ENCODE measurements at regions not wholly inside any gene's neighbourhood (a gene's known extent, or its start where the extent isn't known, plus 50 kb on each side); places are given as distances from the start of the nearest gene placed in this dataset.
"Not testable (repeated sequence)": the region's sequence is repeated elsewhere in the genome, so short reads cannot be mapped to it uniquely, and the experiment has no call there.

- DNase-seq (ENCODE audit: extremely low read depth in 1 of 2, low read depth in 1 of 2) = no peak
Measured at GRCh38 chrX:46178763-46179162, 366.5 kb downstream of the ZNF674 start.

GRCh38 chrX:46173159-46173558, 372.1 kb downstream of the ZNF674 start:
- no peak for DNase-seq (ENCODE audit: extremely low read depth in 1 of 2, low read depth in 1 of 2)

GRCh38 chrX:46171457-46171856, 373.8 kb downstream of the ZNF674 start:
- not testable (repeated sequence) for DNase-seq (ENCODE audit: extremely low read depth in 1 of 2, low read depth in 1 of 2)

GRCh38 chrX:46169808-46170207, 375.4 kb downstream of the ZNF674 start:
- DNase-seq (ENCODE audit: extremely low read depth in 1 of 2, low read depth in 1 of 2) = no peak

- no peak for DNase-seq (ENCODE audit: extremely low read depth in 1 of 2, low read depth in 1 of 2)
Measured at GRCh38 chrX:46168254-46168653, 377.0 kb downstream of the ZNF674 start.

GRCh38 chrX:46165866-46166265, 379.4 kb downstream of the ZNF674 start:
- no peak for DNase-seq (ENCODE audit: extremely low read depth in 1 of 2, low read depth in 1 of 2)

GRCh38 chrX:46165411-46165810, 379.8 kb downstream of the ZNF674 start:
- DNase-seq (ENCODE audit: extremely low read depth in 1 of 2, low read depth in 1 of 2) = no peak

GRCh38 chrX:46152756-46153155, 392.5 kb downstream of the ZNF674 start:
- no peak for DNase-seq (ENCODE audit: extremely low read depth in 1 of 2, low read depth in 1 of 2)

- DNase-seq (ENCODE audit: extremely low read depth in 1 of 2, low read depth in 1 of 2) = not testable (repeated sequence)
Measured at GRCh38 chrX:46151332-46151731, 393.9 kb downstream of the ZNF674 start.

GRCh38 chrX:46144566-46144965, 400.7 kb downstream of the ZNF674 start:
- DNase-seq (ENCODE audit: extremely low read depth in 1 of 2, low read depth in 1 of 2) = no peak

- DNase-seq (ENCODE audit: extremely low read depth in 1 of 2, low read depth in 1 of 2) = no peak
Measured at GRCh38 chrX:46140272-46140671, 404.9 kb downstream of the ZNF674 start.

GRCh38 chrX:46130247-46130646, 415.0 kb downstream of the ZNF674 start:
- no peak for DNase-seq (ENCODE audit: extremely low read depth in 1 of 2, low read depth in 1 of 2)

- no peak for DNase-seq (ENCODE audit: extremely low read depth in 1 of 2, low read depth in 1 of 2)
Measured at GRCh38 chrX:46125111-46125510, 420.1 kb downstream of the ZNF674 start.

GRCh38 chrX:46117234-46117633, 428.0 kb downstream of the ZNF674 start:
- no peak for DNase-seq (ENCODE audit: extremely low read depth in 1 of 2, low read depth in 1 of 2)

GRCh38 chrX:46087310-46087709, 457.9 kb downstream of the ZNF674 start:
- not testable (repeated sequence) for DNase-seq (ENCODE audit: extremely low read depth in 1 of 2, low read depth in 1 of 2)

- not testable (repeated sequence) for DNase-seq (ENCODE audit: extremely low read depth in 1 of 2, low read depth in 1 of 2)
Measured at GRCh38 chrX:46080121-46080520, 465.1 kb downstream of the ZNF674 start.

GRCh38 chrX:46072791-46073190, 472.4 kb downstream of the ZNF674 start:
- no peak for DNase-seq (ENCODE audit: extremely low read depth in 1 of 2, low read depth in 1 of 2)

GRCh38 chrX:46072372-46072771, 472.8 kb downstream of the ZNF674 start:
- no peak for DNase-seq (ENCODE audit: extremely low read depth in 1 of 2, low read depth in 1 of 2)

- DNase-seq (ENCODE audit: extremely low read depth in 1 of 2, low read depth in 1 of 2) = no peak
Measured at GRCh38 chrX:46070421-46070820, 474.8 kb downstream of the ZNF674 start.

GRCh38 chrX:46059316-46059715, 485.9 kb downstream of the ZNF674 start:
- no peak for DNase-seq (ENCODE audit: extremely low read depth in 1 of 2, low read depth in 1 of 2)

GRCh38 chrX:46044486-46044885, 500.7 kb downstream of the ZNF674 start:
- DNase-seq (ENCODE audit: extremely low read depth in 1 of 2, low read depth in 1 of 2) = no peak

GRCh38 chrX:46040001-46040400, 505.2 kb downstream of the ZNF674 start:
- no peak for DNase-seq (ENCODE audit: extremely low read depth in 1 of 2, low read depth in 1 of 2)

GRCh38 chrX:46039526-46039925, 505.7 kb downstream of the ZNF674 start:
- no peak for DNase-seq (ENCODE audit: extremely low read depth in 1 of 2, low read depth in 1 of 2)

GRCh38 chrX:46036508-46036907, 508.7 kb downstream of the ZNF674 start:
- no peak for DNase-seq (ENCODE audit: extremely low read depth in 1 of 2, low read depth in 1 of 2)
